ENCODE measurements at regions not wholly inside any gene's neighbourhood (a gene's known extent, or its start where the extent isn't known, plus 50 kb on each side); places are given as distances from the start of the nearest gene placed in this dataset.

GRCh38 chr4:145427991-145428390 is 53.7 kb upstream of the SMAD1 start:
- DNase-seq (ENCODE audit: low spot score), result no peak

GRCh38 chr4:145427221-145427620 is 54.4 kb upstream of the SMAD1 start:
- no peak for DNase-seq (ENCODE audit: low spot score)

GRCh38 chr4:145423017-145423708 is 58.5 kb upstream of the SMAD1 start:
- no peak for DNase-seq (ENCODE audit: low spot score)

- no peak for DNase-seq (ENCODE audit: low spot score)
Observed at GRCh38 chr4:145420595-145421214, 60.9 kb upstream of the SMAD1 start.

- DNase-seq (ENCODE audit: low spot score), result no peak
Observed at GRCh38 chr4:145418739-145419138, 62.9 kb upstream of the SMAD1 start.

- DNase-seq (ENCODE audit: low spot score), result no peak
Observed at GRCh38 chr4:145417348-145418130, 64.1 kb upstream of the SMAD1 start.

GRCh38 chr4:145414841-145415240 is 66.8 kb upstream of the SMAD1 start:
- DNase-seq (ENCODE audit: low spot score), result no peak

- DNase-seq (ENCODE audit: low spot score), result no peak
Observed at GRCh38 chr4:145414226-145414625, 67.4 kb upstream of the SMAD1 start.

- DNase-seq (ENCODE audit: low spot score), result no peak
Observed at GRCh38 chr4:145406970-145407369, 74.7 kb upstream of the SMAD1 start.

GRCh38 chr4:145404761-145405160 is 76.9 kb upstream of the SMAD1 start:
- DNase-seq (ENCODE audit: low spot score), result no peak

- no peak for DNase-seq (ENCODE audit: low spot score)
Observed at GRCh38 chr4:145396581-145396980, 85.1 kb upstream of the SMAD1 start.

GRCh38 chr4:145390571-145390970 is 91.1 kb upstream of the SMAD1 start:
- no peak for DNase-seq (ENCODE audit: low spot score)

GRCh38 chr4:145389550-145389949 is 92.1 kb upstream of the SMAD1 start:
- DNase-seq (ENCODE audit: low spot score), result no peak

GRCh38 chr4:145388043-145388442 is 93.6 kb upstream of the SMAD1 start:
- DNase-seq (ENCODE audit: low spot score), result peak; percentile 72

GRCh38 chr4:145387079-145387478 is 94.6 kb upstream of the SMAD1 start:
- no peak for DNase-seq (ENCODE audit: low spot score)

- DNase-seq (ENCODE audit: low spot score), result no peak
Observed at GRCh38 chr4:145381163-145381562, 100.5 kb upstream of the SMAD1 start.

- DNase-seq (ENCODE audit: low spot score), result no peak
Observed at GRCh38 chr4:145380123-145380522, 101.5 kb upstream of the SMAD1 start.

- no peak for DNase-seq (ENCODE audit: low spot score)
Observed at GRCh38 chr4:145375416-145375815, 106.2 kb upstream of the SMAD1 start.

GRCh38 chr4:145352438-145353145 is 129.1 kb upstream of the SMAD1 start:
- no peak for DNase-seq (ENCODE audit: low spot score)

GRCh38 chr4:145351922-145352321 is 129.7 kb upstream of the SMAD1 start:
- DNase-seq (ENCODE audit: low spot score), result no peak

GRCh38 chr4:145351162-145351561 is 130.5 kb upstream of the SMAD1 start:
- DNase-seq (ENCODE audit: low spot score), result no peak

- no peak for DNase-seq (ENCODE audit: low spot score)
Observed at GRCh38 chr4:145348291-145348690, 133.4 kb upstream of the SMAD1 start.

- DNase-seq (ENCODE audit: low spot score), result peak; percentile 38
Observed at GRCh38 chr4:145347684-145348083, 134.0 kb upstream of the SMAD1 start.
